HG02759 (cell line): ENCODE measurements at regions not wholly inside any gene's neighbourhood (a gene's known extent, or its start where the extent isn't known, plus 50 kb on each side); places are given as distances from the start of the nearest gene placed in this dataset.
A peak's percentile ranks its signal among the peaks of the same experiment; 100 is the strongest.
"Not testable (repeated sequence)": the region's sequence is repeated elsewhere in the genome, so short reads cannot be mapped to it uniquely, and the experiment has no call there.

ENCODE experiments used
- ATAC-seq: cut with Tn5 transposase; IDR thresholded peaks from one replicate; pipeline ENCODE4 v1.9.1; 2021; ENCODE audit warnings: mild to moderate bottlenecking, moderate library complexity; ENCODE audit not compliant: unreplicated experiment

DNA sequence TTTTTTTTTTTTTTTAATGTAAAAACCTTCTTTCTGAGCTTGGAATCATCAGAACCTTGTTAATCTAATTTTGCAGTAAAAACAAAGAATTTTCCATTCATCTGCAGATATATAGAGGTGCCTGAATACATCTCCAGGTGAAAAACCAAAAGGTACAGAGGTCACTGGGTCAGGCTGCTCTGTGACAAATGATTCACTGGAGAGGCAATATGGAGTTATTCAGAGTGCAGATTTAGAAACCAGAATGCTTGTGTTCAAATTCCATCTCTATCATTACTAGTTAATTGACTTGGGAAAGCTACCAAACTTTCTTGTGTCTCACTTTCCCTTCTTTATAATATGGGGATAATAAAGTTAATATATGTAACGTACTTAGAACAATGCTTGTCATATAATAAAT is 51.5 kb upstream of the C1orf53 start:
- no peak for ATAC-seq

DNA sequence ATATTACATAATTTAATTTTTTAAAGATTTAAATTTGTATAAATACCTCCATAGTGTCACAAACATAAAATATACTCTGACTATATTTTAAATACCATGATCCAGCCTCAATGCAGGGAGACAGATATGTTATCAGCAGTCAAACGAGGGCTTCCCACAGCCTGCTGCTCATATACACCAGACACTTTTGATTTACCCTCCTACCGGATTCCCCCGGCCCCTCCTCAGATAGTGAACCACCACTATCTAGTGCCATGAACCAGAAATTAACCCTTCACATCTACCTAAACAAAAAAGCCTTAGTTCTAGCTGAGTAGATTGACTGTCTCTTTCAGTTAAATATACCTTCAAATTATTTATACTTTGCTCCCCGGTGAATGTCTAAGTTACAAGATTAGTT is 52.4 kb upstream of the C1orf53 start:
- no peak for ATAC-seq

DNA sequence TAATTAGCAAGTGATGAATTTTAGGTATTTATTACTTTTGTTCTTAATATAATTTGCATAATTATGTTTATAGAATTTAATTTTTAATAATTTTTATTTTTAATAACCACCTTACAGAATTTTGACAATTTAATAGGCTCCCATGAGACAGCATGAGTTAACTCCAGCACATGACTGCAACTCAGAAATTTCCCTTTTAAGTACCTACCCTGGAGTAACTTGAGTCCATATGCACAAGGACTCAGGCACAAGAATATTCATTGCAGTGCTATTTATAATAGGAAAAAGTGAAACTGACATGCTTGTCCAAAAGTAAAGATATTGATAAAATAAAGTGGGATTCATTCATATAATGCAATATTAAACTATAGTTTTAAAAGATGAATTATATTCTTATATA is 54.1 kb upstream of the C1orf53 start:
- ATAC-seq, result no peak

DNA sequence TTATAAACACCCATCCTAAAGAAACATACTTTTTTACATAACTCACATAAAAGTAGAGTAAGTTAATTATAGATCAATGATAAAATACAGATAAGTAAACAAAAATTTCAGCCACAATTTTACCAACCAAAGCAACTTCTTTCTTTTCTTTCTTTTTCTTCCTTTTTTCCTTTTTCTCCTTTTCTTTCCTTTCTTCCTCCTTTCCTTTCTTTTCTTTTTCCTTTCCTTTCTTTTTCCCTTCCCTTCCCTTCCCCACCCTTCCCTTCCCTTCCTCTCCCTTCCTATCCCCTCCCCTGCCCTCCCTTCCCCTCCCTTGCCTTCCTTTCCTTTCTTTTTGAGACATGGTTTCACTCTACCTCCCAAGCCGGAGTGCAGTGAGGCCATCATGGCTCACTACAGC is 56.5 kb upstream of the C1orf53 start:
- ATAC-seq, result no peak

DNA sequence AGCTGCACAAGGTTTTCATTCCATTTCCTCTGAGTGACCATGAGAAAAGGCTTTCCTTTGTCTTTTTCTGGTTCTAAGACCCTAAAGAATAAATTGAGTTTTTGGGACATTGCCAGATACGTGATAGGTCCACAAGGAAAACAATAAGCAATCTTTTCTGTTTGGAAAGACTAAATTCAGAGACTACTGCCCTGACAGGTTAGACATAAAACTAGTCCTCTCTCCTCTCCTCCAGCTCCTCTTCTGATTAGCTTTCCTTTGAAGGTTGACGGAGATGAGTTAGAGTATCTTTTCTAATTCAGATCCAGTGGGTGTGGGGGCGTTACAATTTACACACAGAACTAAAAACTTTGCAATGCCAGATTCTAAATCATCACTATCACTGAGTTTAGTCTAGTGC is 57.8 kb upstream of the C1orf53 start:
- no peak for ATAC-seq

DNA sequence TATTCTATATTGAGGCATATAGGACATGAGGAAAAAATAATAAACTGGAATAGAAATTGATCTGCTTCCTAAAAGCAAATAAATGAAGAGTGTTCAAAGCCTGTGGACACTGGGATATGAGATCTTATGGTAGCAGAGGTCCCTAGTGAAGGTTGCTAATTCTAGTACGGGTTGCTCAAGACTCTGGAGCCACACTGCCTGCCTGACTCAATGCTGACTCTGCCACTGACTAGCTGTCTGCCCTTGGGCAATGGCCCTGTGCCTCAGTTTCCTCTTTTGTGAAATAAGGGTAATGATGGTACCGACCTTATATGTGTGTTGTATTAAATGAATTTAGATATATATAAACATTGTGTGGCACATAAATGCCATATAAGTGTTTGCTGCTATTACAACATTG is 59.0 kb upstream of the C1orf53 start:
- ATAC-seq, result no peak

DNA sequence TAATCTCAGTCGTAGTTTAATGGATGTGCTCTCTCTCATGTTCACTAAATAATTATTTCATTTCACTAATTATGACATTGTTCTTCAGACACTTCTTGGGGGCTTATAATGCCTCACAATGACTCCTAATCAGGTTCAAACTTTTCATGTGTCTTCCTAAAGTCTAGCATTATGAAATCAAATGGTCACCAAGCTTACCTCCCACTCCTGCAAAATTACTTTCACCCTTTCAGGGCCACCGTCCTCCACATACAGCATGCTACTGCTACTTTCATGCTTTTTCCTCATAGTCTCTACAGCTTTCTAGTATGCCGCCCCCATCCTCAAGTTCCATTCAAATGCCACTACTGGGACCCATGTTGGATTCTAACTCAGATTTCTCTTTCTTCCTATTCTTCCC is 59.8 kb upstream of the C1orf53 start:
- ATAC-seq, result no peak

DNA sequence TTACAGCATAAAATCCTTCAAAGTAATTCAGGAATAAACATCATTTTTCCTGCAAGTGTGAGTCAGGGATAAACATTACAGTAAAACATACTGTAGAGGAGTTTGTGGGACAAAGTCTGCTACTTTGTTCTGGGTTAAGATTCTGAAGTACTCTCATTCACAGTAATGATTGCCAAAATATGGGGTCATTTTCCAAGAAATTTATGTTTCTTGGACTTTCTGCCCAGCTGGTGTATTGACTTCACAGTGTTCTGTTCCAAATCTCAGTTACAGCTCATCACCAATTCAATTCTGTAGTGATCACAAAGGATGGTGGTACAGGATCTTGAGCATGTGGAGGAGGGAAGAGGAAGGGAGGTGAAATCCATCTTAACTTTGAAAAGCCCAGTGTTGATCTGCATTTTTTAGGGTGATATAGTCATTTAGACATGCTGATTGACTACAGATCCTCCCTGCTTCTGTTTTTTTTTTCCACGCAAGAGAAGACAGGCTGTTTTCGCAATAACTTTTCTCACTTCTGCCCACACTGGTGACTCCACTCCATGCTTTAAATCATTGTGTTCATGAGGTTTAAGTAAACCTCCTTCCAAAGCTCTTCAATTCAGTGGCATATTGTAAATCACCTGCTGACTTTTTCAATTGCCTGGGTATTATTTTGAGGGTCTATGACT is 60.4 kb upstream of the C1orf53 start:
- ATAC-seq, result no peak

DNA sequence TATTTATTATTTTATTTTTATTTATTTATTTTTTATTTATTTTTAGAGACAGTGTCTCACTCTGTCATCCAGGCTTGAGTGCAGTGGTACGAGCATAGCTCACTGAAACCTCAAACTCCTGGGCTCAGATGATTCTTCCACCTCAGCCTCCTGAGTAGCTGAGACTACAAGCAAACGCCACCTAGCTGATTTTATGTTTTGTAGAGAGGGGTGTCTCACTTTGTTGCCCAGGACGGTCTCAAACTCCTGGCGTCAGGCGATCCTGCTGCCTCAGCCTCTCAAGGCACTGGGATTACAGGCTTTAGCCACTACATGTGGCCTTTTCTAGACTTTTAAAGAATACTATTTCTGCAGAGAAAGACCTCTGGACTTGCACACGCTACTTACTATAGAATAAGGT is 61.3 kb upstream of the C1orf53 start:
- no peak for ATAC-seq

DNA sequence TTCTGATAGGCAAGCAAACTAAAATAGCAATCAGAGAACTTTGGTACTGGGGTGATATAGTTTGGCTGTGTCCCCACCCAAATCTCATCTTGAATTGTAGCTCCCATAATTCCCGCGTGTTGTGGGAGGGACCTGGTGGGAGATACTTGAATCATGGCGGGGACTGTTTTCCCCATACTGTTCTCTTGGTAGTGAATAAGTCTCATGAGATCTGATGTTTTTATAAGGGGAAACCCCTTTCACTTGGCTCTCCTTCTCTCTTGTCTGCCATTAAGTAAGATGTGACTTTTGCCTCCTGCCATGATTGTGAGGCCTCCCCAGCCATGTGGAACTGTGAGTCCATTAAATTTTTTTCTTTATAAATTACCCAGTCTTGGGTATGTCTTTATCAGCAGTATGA is 62.6 kb upstream of the C1orf53 start:
- ATAC-seq, result not testable (repeated sequence)

DNA sequence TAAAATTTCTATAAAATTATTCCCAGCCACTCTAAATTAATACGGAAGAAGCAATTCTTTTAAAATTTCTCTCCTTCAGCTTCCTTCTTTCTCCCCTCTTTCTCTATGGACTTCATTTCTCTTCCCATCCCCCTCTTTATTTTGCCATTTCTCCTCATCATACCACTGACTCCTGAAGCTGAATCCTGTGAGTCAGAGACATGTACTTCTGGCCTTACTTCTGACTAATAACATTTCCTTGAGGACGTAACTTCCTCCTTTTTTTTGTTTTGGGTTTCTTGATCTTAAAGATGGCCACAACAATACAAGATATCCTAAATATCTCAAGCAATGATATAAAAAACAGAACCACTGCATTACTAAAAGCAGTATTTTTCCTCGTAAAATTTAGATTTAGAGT is 63.6 kb upstream of the DENND1B start:
- peak; percentile 60 for ATAC-seq

DNA sequence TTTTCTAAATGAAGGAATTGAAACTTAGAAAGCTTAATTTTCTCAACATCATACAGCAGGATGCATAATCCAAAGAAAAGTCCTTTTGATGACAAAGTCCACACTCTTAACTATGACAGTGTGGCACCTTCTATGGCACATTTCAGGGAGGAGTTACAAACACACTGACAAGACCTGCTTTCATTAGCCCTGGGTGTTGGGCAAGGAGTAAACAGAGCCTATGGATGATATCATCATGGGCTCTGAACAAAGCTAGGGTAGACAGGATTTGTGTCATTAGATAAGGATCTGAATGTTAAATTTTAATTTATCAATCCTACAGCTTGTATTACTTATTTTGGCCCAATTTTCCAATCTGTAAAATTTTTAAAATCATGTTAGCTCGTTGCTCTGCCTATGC is 62.6 kb upstream of the DENND1B start:
- no peak for ATAC-seq

DNA sequence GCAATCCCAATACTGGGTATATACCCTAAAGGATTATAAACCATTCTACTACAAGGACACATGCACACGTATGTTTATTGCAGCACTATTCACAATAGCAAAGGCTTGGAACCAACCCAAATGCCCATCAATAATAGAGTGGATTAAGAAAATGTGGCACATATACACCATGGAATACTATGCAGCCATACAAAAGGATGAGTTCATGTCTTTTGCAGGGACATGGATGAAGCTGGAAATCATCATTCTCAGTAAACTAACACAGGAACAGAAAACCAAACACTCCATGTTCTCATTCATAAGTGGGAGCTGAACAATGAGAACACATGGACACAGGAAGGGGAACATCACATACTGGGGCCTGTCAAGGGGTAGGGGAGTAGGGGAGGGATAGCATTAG is 61.1 kb upstream of the DENND1B start:
- not testable (repeated sequence) for ATAC-seq

DNA sequence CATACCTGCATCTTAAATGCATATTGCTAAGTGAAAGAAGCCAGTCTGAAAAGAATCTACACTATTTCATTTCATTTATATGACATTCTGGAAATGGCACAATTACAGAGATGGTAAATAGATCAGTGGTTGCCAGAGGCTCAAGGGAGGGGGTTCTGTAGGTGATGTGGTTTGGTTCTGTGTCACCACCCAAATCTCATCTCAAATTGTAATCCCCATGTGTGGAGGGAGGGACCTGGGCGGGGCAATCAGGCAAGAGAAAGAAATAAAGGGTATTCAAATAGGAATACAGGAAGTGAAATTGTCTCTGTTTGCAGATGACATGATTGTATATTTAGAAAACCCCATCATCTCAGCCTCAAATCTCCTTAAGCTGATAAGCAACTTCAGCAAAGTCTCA is 53.7 kb upstream of the DENND1B start:
- ATAC-seq, result not testable (repeated sequence)

DNA sequence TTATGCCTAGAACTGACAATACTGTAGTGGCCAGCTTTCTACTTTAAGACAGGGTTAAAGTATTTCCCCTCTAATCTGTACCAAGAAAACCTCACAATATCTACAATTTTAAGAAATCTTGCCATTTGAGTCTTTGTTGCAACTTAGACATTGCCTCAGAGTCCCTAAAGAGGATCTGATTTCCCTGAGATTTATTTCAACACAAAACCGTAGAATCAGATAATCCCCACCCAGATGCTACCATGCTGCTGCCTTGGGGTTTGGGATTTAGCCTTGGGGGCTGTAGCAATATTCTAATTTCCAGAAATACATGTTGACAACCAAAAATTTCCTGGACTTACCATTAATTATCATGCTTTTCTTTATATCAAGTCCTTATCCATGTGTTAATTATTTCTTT is 50.3 kb upstream of the DENND1B start:
- no peak for ATAC-seq
